ENCODE measurements at regions not wholly inside any gene's neighbourhood (a gene's known extent, or its start where the extent isn't known, plus 50 kb on each side); places are given as distances from the start of the nearest gene placed in this dataset.

DNA sequence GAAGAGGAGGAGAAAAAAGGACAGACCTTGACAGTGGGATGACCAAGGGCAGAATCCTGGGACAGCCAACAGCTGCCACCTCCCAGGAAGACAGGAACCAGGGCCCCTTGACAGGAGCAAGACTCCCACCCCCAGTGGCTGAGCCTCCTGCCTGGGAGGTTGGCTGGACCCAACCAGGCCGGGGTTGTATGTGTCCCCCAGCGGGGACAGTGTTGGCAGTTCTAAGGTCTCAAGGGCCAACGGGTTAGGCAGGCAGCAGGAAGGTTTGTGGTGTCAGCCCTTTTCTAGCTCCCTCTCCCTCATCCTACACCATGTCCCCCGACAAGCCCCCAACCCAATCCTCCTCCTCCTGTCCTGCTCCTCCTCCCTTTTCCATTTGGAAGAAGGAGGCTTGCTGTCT lies 126.2 kb downstream of the MRM1 start:
- TF ChIP-seq, protein P1, sequence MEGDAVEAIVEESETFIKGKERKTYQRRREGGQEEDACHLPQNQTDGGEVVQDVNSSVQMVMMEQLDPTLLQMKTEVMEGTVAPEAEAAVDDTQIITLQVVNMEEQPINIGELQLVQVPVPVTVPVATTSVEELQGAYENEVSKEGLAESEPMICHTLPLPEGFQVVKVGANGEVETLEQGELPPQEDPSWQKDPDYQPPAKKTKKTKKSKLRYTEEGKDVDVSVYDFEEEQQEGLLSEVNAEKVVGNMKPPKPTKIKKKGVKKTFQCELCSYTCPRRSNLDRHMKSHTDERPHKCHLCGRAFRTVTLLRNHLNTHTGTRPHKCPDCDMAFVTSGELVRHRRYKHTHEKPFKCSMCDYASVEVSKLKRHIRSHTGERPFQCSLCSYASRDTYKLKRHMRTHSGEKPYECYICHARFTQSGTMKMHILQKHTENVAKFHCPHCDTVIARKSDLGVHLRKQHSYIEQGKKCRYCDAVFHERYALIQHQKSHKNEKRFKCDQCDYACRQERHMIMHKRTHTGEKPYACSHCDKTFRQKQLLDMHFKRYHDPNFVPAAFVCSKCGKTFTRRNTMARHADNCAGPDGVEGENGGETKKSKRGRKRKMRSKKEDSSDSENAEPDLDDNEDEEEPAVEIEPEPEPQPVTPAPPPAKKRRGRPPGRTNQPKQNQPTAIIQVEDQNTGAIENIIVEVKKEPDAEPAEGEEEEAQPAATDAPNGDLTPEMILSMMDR (IDR thresholded peaks at IDR 0.05; ENCODE audit: low read depth, low read length, poor library complexity, severe bottlenecking), result no peak
- TF ChIP-seq EZH2phosphoT487 (IDR thresholded peaks at IDR 0.05; ENCODE audit: borderline replicate concordance, low read length), result no peak
